Duodenal mucosa (tissue), 2 donors: ENCODE measurements at regions not wholly inside any gene's neighbourhood (a gene's known extent, or its start where the extent isn't known, plus 50 kb on each side); places are given as distances from the start of the nearest gene placed in this dataset.

Experiments
- H3K27ac ChIP-seq: one replicate; pipeline ENCODE4 v1.7.0; 2013; ENCODE audit warnings: low read depth, low read length
- H3K27me3 ChIP-seq, 2 donors: one replicate each; pipeline ENCODE4 v1.7.0; 2013; ENCODE audit warnings: low read length in 2 of 2, control low read depth in 1 of 2; ENCODE audit not compliant: insufficient read depth in 2 of 2, control insufficient read depth in 1 of 2
- H3K36me3 ChIP-seq, 2 donors: one replicate each; pipeline ENCODE4 v1.7.0; 2013; ENCODE audit warnings: low read length in 2 of 2, control low read depth in 1 of 2; ENCODE audit not compliant: insufficient read depth in 2 of 2, control insufficient read depth in 1 of 2
- H3K4me1 ChIP-seq, 2 donors: one replicate each; pipeline ENCODE4 v1.7.0; 2013; ENCODE audit warnings: low read length in 2 of 2, control low read depth in 1 of 2; ENCODE audit not compliant: insufficient read depth in 2 of 2, control insufficient read depth in 1 of 2
- H3K4me3 ChIP-seq, 2 donors: one replicate each; pipeline ENCODE4 v1.7.0; 2013; ENCODE audit warnings: low read length in 2 of 2, low read depth in 1 of 2
- H3K9ac ChIP-seq, 2 donors: one replicate each; pipeline ENCODE4 v1.7.0; 2013; ENCODE audit warnings: low read length in 2 of 2, low read depth in 1 of 2
- H3K9me3 ChIP-seq, 2 donors: one replicate each; pipeline ENCODE4 v1.7.0; 2013; ENCODE audit warnings: low read length in 2 of 2, control low read depth in 1 of 2; ENCODE audit not compliant: control insufficient read depth in 1 of 2

DNA sequence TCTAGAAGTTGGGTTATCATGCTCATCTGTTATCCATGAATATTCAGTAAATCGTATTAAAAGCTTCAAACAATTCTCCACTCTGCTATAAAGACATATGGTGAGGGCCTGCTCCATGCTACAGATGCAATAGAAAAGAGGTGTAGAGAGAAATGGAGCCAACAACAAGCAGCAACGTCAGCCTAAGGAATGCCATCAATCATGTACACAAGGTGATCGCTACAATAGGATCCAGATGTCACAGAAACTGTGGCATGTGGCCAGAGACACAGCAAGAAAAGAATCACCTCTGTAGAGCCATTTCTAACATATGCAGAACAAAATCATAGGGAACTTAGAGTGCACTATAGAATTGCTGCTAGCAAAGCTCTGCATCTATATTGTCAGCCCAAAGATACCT, 1188.1 kb downstream of the PCDH7 start:
- no peaks in the 10 kb centered on the region for H3K4me1 ChIP-seq
- no peaks in the 10 kb centered on the region for H3K36me3 ChIP-seq
- peaks cover 8 to 10% of the 10 kb centered on the region in 2 donors for H3K9me3 ChIP-seq
- no peak overlapping the region for H3K4me3 ChIP-seq
- no peak overlapping the region for H3K9ac ChIP-seq
- H3K27me3 ChIP-seq: no peaks in the 10 kb centered on the region
- no peak overlapping the region for H3K27ac ChIP-seq

DNA sequence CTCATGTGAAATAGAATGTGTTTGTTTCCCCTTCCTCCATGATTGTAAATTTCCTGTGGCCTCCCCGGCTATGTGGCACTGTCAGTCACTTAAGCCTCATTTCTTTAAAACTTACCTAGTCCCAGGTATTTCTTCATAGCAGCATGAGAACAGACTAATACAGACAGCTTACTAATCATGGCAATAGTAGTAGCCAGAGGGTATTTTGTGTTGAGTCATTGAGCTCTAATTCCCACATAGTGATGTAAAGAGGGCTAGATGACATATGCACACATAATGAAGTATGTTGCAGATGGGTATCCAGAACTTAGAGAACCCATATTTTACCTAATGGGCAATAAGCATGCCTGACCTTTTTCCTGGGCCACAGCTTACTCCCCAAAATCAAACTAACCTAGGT, 1197.2 kb downstream of the PCDH7 start:
- H3K27me3 ChIP-seq: no peaks in the 10 kb centered on the region
- no peak overlapping the region for H3K27ac ChIP-seq
- no peaks in the 10 kb centered on the region for H3K36me3 ChIP-seq
- no peak overlapping the region for H3K4me3 ChIP-seq
- no peaks in the 10 kb centered on the region for H3K4me1 ChIP-seq
- H3K9me3 ChIP-seq: peaks cover 10 to 19% of the 10 kb centered on the region in 2 donors
- H3K9ac ChIP-seq: no peak overlapping the region

DNA sequence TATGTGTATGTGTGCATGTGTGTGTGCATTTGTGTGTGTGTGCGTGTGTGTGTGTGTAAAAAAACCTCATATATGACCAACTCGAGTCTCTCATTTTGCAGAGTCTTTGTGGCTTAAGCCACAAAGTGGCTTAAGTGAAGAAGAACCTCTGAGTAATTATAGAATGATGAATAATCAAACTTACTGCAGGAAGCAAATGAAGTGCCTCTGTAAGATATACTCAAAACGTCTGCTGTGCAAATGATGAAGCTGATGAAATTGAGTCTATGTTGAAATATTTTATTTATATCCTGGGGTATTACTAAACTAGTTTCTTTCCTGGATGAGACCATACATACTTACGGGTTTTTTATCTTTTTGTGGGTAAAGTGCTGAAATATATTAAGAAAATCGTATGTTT, 1198.7 kb downstream of the PCDH7 start:
- H3K9me3 ChIP-seq: peaks cover 7 to 12% of the 10 kb centered on the region in 2 donors
- H3K4me1 ChIP-seq: no peaks in the 10 kb centered on the region
- no peaks in the 10 kb centered on the region for H3K36me3 ChIP-seq
- no peak overlapping the region for H3K4me3 ChIP-seq
- no peak overlapping the region for H3K9ac ChIP-seq
- H3K27me3 ChIP-seq: no peaks in the 10 kb centered on the region
- H3K27ac ChIP-seq: no peak overlapping the region

DNA sequence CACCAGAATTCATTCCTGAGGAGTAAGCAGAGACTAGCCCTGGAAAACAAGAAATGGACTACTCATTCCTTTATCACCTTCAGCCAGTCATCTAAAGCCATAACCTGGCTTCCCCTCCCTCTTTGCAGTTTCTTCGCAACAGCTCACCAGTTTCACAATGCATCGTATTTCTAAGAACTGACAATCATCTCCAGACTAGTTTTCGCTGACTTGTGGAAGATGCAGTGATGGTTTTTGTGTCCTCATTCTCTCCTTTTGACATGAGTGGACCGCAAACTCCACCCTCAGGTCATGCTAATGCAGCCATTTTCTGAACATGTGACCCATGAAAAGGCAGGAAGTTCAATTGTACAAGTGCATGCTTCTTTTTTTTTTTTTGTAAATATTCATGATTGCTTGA, 1203.5 kb downstream of the PCDH7 start:
- H3K27ac ChIP-seq: no peak overlapping the region
- H3K9me3 ChIP-seq: peaks cover 3 to 6% of the 10 kb centered on the region in 2 donors
- H3K4me1 ChIP-seq: no peaks in the 10 kb centered on the region
- H3K36me3 ChIP-seq: no peaks in the 10 kb centered on the region
- H3K27me3 ChIP-seq: no peaks in the 10 kb centered on the region
- no peak overlapping the region for H3K9ac ChIP-seq
- H3K4me3 ChIP-seq: no peak overlapping the region

DNA sequence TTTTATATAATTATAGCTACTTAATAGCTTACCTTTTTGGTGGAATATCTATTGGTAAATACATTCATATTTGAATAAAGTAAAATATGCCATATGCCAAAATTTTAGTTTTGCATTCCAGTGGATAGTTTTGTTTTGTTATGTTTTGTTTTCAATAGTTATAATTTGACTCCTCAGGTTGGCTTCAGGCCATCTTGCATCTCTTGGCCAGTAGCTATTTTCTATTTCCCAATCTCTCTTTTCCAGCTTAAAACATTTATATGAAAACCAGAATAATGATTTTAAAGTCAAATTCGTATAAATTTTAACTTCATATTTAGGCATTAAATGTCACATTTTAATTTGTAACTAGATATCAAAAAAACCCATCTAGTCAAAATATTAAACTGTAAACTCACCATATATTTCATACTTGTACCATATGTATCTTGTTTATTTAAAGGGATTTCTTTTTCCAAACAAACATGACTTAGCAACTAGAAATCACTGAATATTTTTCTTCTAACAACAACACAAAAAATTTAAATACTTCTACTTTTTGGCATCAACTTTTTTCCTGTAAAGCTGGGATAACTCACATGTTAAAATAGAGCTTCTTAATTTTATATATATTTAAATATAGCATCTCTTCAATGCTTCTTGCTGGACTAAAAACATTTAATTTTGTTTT, 1209.6 kb downstream of the PCDH7 start:
- Histone ChIP-seq H3K4me1 (no peaks in the 10 kb centered on the region), H3K9me3 (no peaks in the 10 kb centered on the region), H3K9ac (no peak overlapping the region), H3K4me3 (no peak overlapping the region), H3K27me3 (no peaks in the 10 kb centered on the region), H3K36me3 (no peaks in the 10 kb centered on the region), H3K27ac (no peak overlapping the region)

DNA sequence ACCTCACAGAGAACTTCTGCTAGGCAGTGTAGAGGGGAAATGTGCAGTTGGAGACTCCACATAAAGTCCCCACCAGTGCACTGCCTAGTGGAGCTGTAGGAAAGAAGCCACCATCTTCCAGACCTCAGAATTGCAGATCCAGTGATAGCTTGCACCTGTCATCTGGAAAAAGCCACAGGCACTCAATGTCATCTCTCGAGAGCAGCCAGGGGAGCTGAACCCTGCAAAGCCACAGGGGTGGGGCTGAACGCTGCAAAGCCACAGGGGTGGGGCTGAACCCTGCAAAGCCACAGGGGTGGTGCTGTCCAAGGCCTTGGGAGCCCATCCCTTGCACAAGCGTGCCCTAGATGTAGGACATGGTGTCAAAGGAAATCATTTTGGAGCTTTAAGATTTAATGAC, 1226.3 kb downstream of the PCDH7 start:
- Histone ChIP-seq H3K9me3 (peaks cover 0 to 5% of the 10 kb centered on the region in 2 donors), H3K4me1 (no peaks in the 10 kb centered on the region), H3K36me3 (no peaks in the 10 kb centered on the region), H3K27ac (no peak overlapping the region), H3K4me3 (no peak overlapping the region), H3K27me3 (no peaks in the 10 kb centered on the region), H3K9ac (no peak overlapping the region)

DNA sequence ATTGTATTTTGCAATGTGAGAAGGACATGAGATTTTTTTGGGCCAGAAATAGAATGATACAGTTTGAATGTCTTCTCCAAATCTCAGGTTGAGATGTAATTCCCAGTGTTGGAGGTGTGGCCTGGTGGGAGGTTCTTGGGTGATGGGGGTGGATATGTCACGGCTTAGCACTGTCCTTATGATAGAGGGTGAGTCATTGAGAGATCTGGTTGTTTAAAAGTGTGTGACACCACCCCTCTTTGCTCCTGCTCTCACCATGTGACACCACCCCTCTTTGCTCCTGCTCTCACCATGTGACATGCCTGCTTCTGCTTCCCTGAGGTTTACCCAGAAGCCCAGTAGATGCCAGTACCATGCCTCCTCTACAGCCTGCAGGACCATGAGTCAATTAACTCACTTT, 1226.9 kb downstream of the PCDH7 start:
- Histone ChIP-seq H3K4me1 (no peaks in the 10 kb centered on the region), H3K9me3 (peaks cover 0 to 5% of the 10 kb centered on the region in 2 donors), H3K27ac (no peak overlapping the region), H3K4me3 (no peak overlapping the region), H3K27me3 (no peaks in the 10 kb centered on the region), H3K36me3 (no peaks in the 10 kb centered on the region), H3K9ac (no peak overlapping the region)

DNA sequence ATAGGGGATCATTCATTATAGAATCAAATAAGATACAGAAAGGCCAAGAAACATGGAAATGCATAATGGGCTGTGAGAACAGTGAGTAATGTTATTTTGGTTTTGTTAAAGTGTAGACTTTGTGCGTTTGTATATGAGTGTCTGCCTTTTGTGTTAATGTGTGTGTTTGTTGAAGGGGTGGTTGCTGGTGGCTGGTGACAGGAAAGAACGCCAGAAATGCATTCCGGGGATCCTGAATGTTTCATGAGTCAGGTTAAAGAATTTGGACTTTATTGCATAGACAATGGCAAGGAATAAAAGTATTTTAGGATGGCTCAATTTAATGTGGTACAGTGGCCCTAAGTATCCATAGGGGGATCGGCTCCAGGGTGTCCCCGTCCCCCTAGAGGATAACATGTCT, 1228.9 kb downstream of the PCDH7 start:
- Histone ChIP-seq H3K36me3 (no peaks in the 10 kb centered on the region), H3K9ac (no peak overlapping the region), H3K4me1 (no peaks in the 10 kb centered on the region), H3K4me3 (no peak overlapping the region), H3K27me3 (no peaks in the 10 kb centered on the region), H3K9me3 (peaks cover 0 to 3% of the 10 kb centered on the region in 2 donors), H3K27ac (no peak overlapping the region)

DNA sequence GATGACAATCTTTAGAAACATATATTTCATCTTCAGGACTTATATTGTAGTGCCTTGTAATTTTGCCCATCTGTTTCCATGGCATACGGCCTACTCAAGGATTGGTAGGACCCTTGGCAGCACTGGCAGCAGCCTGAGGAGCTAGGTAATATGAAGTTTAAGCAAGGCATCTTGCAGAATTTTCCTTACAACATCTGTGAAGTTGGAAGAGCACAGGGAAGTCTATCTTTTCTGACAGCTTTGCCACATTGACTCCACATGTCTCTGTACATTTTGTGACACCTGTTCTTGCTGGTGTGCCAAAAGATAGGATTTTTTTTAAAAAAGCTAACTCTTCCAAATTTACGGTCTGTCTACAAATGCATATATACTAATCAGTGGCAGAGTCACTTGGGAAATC, 1235.2 kb downstream of the PCDH7 start:
- Histone ChIP-seq H3K27ac (no peak overlapping the region), H3K4me3 (no peak overlapping the region), H3K9me3 (no peaks in the 10 kb centered on the region), H3K27me3 (no peaks in the 10 kb centered on the region), H3K36me3 (no peaks in the 10 kb centered on the region), H3K9ac (no peak overlapping the region), H3K4me1 (no peaks in the 10 kb centered on the region)

DNA sequence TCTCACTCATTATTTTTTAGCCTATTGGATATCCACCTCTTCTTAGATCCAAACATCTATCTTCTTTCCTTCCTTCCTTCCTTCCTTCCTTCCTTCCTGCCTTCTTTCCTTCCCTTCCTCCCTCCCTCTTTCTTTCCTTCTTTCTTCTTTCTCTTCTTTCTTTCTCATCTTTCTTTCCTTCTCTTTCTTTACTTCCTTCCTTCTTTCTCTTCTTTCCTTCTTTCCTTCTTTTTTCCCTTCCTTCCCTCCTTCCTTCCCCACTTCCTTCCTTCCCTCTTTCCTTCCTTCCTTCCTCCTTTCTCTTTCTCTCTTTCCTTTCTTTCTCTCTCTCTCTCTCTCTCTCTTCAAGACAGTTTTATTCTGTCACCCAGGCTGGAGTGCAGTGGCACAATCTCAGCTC, 1239.8 kb downstream of the PCDH7 start:
- Histone ChIP-seq H3K9ac (no peak overlapping the region), H3K4me3 (no peak overlapping the region), H3K9me3 (peaks cover 0 to 4% of the 10 kb centered on the region in 2 donors), H3K36me3 (no peaks in the 10 kb centered on the region), H3K4me1 (no peaks in the 10 kb centered on the region), H3K27me3 (no peaks in the 10 kb centered on the region), H3K27ac (no peak overlapping the region)

DNA sequence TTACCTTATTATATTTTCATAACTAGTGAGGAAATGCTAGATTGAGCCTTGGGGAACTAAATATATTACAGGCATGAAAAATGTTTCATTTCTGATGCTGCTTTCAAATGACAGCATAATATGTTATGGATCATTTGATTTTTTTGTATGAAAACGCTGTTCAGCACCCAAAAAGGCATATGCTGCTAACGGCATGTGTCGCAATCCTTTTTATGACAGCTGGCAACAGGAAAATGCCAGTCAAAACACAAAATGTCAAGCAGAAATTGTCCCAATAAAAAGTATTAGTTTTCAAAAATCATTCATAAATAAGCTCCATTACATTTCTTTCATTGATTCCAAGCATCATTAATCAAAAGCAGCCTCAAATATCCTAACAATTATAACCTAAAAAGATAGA, 1244.5 kb downstream of the PCDH7 start:
- Histone ChIP-seq H3K27me3 (no peaks in the 10 kb centered on the region), H3K4me1 (no peaks in the 10 kb centered on the region), H3K4me3 (no peak overlapping the region), H3K9ac (no peak overlapping the region), H3K36me3 (no peaks in the 10 kb centered on the region), H3K9me3 (peaks cover 0 to 4% of the 10 kb centered on the region in 2 donors), H3K27ac (no peak overlapping the region)
